Mesendoderm (in vitro differentiated cells): ENCODE measurements at regions not wholly inside any gene's neighbourhood (a gene's known extent, or its start where the extent isn't known, plus 50 kb on each side); places are given as distances from the start of the nearest gene placed in this dataset.
A peak's percentile ranks its signal among the peaks of the same experiment; 100 is the strongest.

ENCODE experiments used
- DNase-seq: peaks from one replicate; pipeline ENCODE4 v3.0.0; 2013
- H2AK5ac ChIP-seq: 2 replicates; pipeline ENCODE4 v1.6.1; 2013; ENCODE audit warnings: low read length, inconsistent platforms
- H2BK120ac ChIP-seq: 2 replicates; pipeline ENCODE4 v1.6.1; 2013; ENCODE audit warnings: low read depth, mild to moderate bottlenecking, low read length, moderate library complexity, mixed read lengths
- H2BK15ac ChIP-seq: replicated peaks from 2 replicates; pipeline ENCODE4 v1.6.1; 2013; ENCODE audit warnings: low read depth, mild to moderate bottlenecking, moderate library complexity
- H2BK5ac ChIP-seq: 2 replicates; pipeline ENCODE4 v1.6.1; 2013; ENCODE audit warnings: low read length, inconsistent platforms
- H3K18ac ChIP-seq: 2 replicates; pipeline ENCODE4 v1.6.1; 2013; ENCODE audit warnings: mild to moderate bottlenecking, low read length, mixed read lengths
- H3K23ac ChIP-seq: one replicate; pipeline ENCODE4 v1.6.1; 2013; ENCODE audit warnings: low read length
- H3K27ac ChIP-seq: 2 replicates; pipeline ENCODE4 v1.5.1; 2013; ENCODE audit warnings: low read depth, mild to moderate bottlenecking, inconsistent platforms, low read length, moderate library complexity
- H3K27me3 ChIP-seq: 2 replicates; pipeline ENCODE4 v1.6.1; 2013; ENCODE audit warnings: low read length, control low read depth, mild to moderate bottlenecking, inconsistent platforms; ENCODE audit not compliant: insufficient read depth, poor library complexity
- H3K36me3 ChIP-seq: 2 replicates; pipeline ENCODE4 v1.6.1; 2013; ENCODE audit warnings: low read length, inconsistent platforms; ENCODE audit not compliant: control insufficient read depth, insufficient read depth
- H3K4ac ChIP-seq: one replicate; pipeline ENCODE4 v1.6.1; 2013; ENCODE audit warnings: low read depth, mild to moderate bottlenecking, low read length, moderate library complexity
- H3K4me1 ChIP-seq: 2 replicates; pipeline ENCODE4 v1.6.1; 2013; ENCODE audit warnings: low read depth, low read length, inconsistent platforms; ENCODE audit not compliant: control insufficient read depth
- H3K4me2 ChIP-seq: 2 replicates; pipeline ENCODE4 v1.6.1; 2013; ENCODE audit warnings: low read length
- H3K4me3 ChIP-seq: 2 replicates; pipeline ENCODE4 v1.5.1; 2013; ENCODE audit warnings: mild to moderate bottlenecking, low read length
- H3K56ac ChIP-seq: one replicate; pipeline ENCODE4 v1.6.1; 2013; ENCODE audit warnings: low read length
- H3K79me1 ChIP-seq: 2 replicates; pipeline ENCODE4 v1.6.1; 2013; ENCODE audit warnings: low read length, inconsistent platforms
- H3K79me2 ChIP-seq: 2 replicates; pipeline ENCODE4 v1.6.1; 2013; ENCODE audit warnings: mild to moderate bottlenecking, low read length; ENCODE audit not compliant: control insufficient read depth, insufficient read depth
- H3K9ac ChIP-seq: 2 replicates; pipeline ENCODE4 v1.6.1; 2013; ENCODE audit warnings: low read length, inconsistent platforms
- H4K5ac ChIP-seq: one replicate; pipeline ENCODE4 v1.6.1; 2013; ENCODE audit warnings: low read length
- H4K8ac ChIP-seq: one replicate; pipeline ENCODE4 v1.6.1; 2013; ENCODE audit warnings: low read depth, mild to moderate bottlenecking, control low read depth, low read length, moderate library complexity
- WGBS: extraction: QIAGEN DNeasy Blood & Tissue Kit; methylation state at CpG from one replicate; pipeline ENCODE4 v1.1.7; 2013; ENCODE audit warnings: low lambda C conversion rate, missing lambda C conversion rate; ENCODE audit not compliant: insufficient coverage; ENCODE audit errors: extremely low coverage; 5-methylcytosine and 5-hydroxymethylcytosine counted together

DNA sequence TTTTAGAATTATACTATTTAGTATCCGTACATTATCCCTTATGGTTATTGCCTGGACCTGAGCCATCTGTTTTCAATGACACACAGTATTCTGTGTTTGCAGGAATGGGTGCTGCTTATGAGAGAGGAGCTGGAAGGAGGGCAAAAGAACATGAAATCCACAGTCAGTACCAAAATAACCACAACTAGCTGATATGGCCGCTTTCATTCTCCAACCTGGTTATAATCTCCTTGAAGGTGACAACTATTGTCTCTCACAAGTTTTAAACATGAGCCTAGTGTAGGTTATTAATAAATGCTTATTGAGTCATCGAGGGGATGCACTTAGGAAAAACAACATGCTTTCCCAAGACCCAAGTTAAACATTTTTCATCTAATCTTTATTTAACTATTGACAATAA, 356.6 kb downstream of the BMP2 start:
- Histone ChIP-seq H3K4me1 (no peaks in the 10 kb centered on the region), H4K8ac (no peak overlapping the region), H4K5ac (no peak overlapping the region), H2BK5ac (no peak overlapping the region), H3K4me3 (no peak overlapping the region), H3K36me3 (no peaks in the 10 kb centered on the region), H3K79me2 (no peaks in the 10 kb centered on the region), H2AK5ac (no peak overlapping the region), H3K18ac (no peak overlapping the region), H3K4ac (no peak overlapping the region), H2BK120ac (no peak overlapping the region), H3K9ac (no peak overlapping the region), H3K27ac (no peak overlapping the region), H3K4me2 (no peak overlapping the region), H2BK15ac (no peak overlapping the region), H3K79me1 (no peaks in the 10 kb centered on the region), H3K23ac (no peak overlapping the region), H3K56ac (no peak overlapping the region), H3K27me3 (no peaks in the 10 kb centered on the region)
- no CpG with 5 or more reads among the region's 3 CpGs for WGBS
- no peak for DNase-seq

DNA sequence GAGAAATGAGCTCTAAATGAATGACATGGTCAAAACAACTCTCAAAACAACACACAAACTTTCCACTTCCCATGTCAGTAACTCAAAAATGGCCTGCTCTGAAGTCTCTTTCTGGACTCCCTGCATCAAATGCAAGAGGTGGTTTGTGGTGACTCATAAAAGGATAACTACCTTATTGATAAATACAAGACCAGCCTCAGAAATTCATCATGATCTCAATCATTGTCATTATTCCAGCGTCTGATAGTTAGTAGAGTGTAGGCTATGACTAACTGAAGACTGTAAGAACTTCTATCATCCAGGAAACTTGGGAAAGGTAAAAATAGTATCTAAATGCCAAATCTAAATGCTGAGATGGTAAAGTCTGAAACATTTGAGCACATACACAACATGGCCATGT, 369.4 kb downstream of the BMP2 start:
- Histone ChIP-seq H2BK120ac (no peak overlapping the region), H2BK15ac (no peak overlapping the region), H4K8ac (no peak overlapping the region), H3K79me1 (no peaks in the 10 kb centered on the region), H3K56ac (no peak overlapping the region), H2AK5ac (no peak overlapping the region), H3K27me3 (no peaks in the 10 kb centered on the region), H2BK5ac (no peak overlapping the region), H3K4ac (no peak overlapping the region), H3K27ac (no peak overlapping the region), H3K23ac (no peak overlapping the region), H3K36me3 (no peaks in the 10 kb centered on the region), H4K5ac (no peak overlapping the region), H3K9ac (no peak overlapping the region), H3K18ac (no peak overlapping the region), H3K4me2 (no peak overlapping the region), H3K79me2 (no peaks in the 10 kb centered on the region), H3K4me3 (no peak overlapping the region), H3K4me1 (no peaks in the 10 kb centered on the region)
- no CpG with 5 or more reads among the region's 1 CpG for WGBS
- DNase-seq: no peak

DNA sequence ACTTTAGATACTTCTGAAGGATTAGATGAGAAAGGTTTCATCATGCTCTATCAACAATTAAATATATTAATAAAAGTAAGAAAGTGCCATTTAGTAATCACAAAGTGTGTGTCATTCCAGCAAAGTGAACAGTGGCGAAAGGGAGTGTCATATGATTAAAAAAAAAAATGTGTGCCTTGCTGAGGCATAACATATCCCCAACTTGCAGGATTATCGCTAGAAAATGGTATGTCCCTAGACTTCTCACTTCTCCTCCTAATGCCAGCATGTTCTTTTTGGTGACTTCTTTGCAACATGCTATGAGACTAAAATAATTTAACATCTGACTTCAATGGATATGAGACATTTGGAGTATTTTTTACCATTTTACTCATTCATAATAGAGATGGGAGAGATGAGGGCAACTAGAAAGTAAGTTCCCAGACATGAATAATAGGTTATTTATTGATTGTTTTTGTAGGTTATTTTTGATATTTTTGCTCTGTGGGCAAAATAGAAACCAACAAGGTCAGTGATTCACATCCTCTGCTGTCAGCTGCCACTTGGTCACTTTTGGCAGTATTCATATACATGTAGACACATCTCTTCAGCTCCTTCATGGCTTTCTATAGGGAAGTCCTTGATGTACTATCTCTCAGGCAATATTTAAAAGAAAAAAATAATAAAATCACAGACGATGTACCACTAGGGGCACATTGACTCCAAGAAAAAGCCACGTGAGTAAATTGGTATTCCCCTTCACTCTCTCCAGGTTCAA, 370.1 kb downstream of the BMP2 start:
- no peak overlapping the region for H3K23ac ChIP-seq
- H3K4ac ChIP-seq: no peak overlapping the region
- H3K56ac ChIP-seq: no peak overlapping the region
- no peak overlapping the region for H3K18ac ChIP-seq
- WGBS: no CpG with 5 or more reads among the region's 4 CpGs
- H3K36me3 ChIP-seq: no peaks in the 10 kb centered on the region
- no peak overlapping the region for H3K27ac ChIP-seq
- no peak overlapping the region for H3K4me3 ChIP-seq
- H3K79me2 ChIP-seq: no peaks in the 10 kb centered on the region
- no peak for DNase-seq
- no peak overlapping the region for H2BK5ac ChIP-seq
- no peak overlapping the region for H2BK15ac ChIP-seq
- no peak overlapping the region for H4K5ac ChIP-seq
- H4K8ac ChIP-seq: no peak overlapping the region
- H3K9ac ChIP-seq: no peak overlapping the region
- no peak overlapping the region for H2AK5ac ChIP-seq
- H3K4me1 ChIP-seq: no peaks in the 10 kb centered on the region
- no peaks in the 10 kb centered on the region for H3K79me1 ChIP-seq
- H2BK120ac ChIP-seq: no peak overlapping the region
- H3K27me3 ChIP-seq: no peaks in the 10 kb centered on the region
- no peak overlapping the region for H3K4me2 ChIP-seq

DNA sequence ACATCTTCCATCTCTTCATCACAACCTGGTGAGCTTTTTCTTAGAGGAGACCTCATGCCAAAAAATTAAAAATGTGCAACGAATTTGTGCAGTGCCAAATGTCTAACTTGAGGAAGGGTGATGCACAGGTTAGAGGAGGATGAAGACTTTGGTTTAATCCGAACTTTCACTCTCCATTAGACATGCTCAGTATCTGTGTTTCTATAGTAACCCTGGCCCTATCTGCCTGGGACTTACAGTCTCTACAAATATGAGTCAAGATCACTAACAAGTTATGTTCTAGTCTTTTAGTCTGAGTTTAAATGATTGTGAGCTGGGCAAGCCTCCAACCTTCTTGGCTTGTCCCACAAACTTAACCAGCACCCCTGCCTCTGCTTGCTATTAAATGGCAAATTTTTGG, 377.0 kb downstream of the BMP2 start:
- Histone ChIP-seq H3K4ac (no peak overlapping the region), H3K27me3 (no peaks in the 10 kb centered on the region), H3K4me2 (no peak overlapping the region), H2AK5ac (no peak overlapping the region), H3K23ac (no peak overlapping the region), H4K5ac (no peak overlapping the region), H3K79me2 (no peaks in the 10 kb centered on the region), H3K79me1 (no peaks in the 10 kb centered on the region), H2BK120ac (no peak overlapping the region), H3K4me1 (peaks cover 7% of the 10 kb centered on the region), H3K27ac (no peak overlapping the region), H3K4me3 (no peak overlapping the region), H2BK15ac (no peak overlapping the region), H4K8ac (no peak overlapping the region), H3K36me3 (no peaks in the 10 kb centered on the region), H3K9ac (no peak overlapping the region), H2BK5ac (no peak overlapping the region), H3K56ac (no peak overlapping the region), H3K18ac (no peak overlapping the region)
- no peak for DNase-seq
- no CpG with 5 or more reads among the region's 2 CpGs for WGBS

DNA sequence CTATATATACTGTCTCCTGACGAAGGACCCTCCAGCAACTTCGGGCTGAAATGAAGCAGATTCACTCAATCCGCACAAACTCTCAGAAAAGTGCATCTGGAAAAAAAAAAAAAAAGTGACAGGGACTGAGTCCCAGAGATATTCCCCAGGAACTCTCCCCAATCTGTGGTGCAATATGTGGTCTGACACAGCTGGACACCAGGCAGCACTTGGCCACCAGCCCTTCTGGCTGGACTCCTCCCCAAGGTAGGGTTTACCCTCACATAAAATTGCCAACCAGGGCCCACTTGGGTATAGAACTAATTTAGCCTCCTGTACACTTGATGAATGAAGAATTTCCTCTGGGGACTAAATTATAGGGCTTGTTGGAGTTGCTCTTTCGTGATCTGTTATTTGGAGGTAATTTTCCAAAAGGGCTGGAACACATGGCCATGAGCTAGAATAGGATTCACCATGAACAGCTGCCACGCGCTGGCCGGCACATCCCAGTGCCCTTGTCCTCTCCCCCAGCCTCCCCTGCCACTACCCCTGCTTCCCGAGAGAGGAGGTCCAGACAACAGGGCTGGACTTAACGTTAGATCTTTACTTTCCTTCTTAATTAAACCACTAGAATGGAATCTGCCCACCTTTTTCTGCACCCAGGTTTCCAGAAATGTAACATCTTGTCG, 379.2 kb downstream of the BMP2 start:
- DNase-seq: no peak
- Histone ChIP-seq H3K23ac (no peak overlapping the region), H3K27me3 (no peaks in the 10 kb centered on the region), H3K79me2 (no peaks in the 10 kb centered on the region), H3K4me1 (peaks cover 7% of the 10 kb centered on the region), H2AK5ac (no peak overlapping the region), H3K18ac (no peak overlapping the region), H3K27ac (peak overlapping the region; percentile 29), H3K4me3 (no peak overlapping the region), H3K4me2 (no peak overlapping the region), H3K56ac (no peak overlapping the region), H3K79me1 (no peaks in the 10 kb centered on the region), H2BK5ac (peak overlapping the region; percentile 39), H3K9ac (no peak overlapping the region), H3K36me3 (no peaks in the 10 kb centered on the region), H4K8ac (no peak overlapping the region), H2BK15ac (no peak overlapping the region), H3K4ac (no peak overlapping the region), H4K5ac (no peak overlapping the region), H2BK120ac (peak overlapping the region; percentile 73)
- no CpG with 5 or more reads among the region's 10 CpGs for WGBS
